Lower lobe of right lung (tissue), 2 donors: ENCODE measurements at regions not wholly inside any gene's neighbourhood (a gene's known extent, or its start where the extent isn't known, plus 50 kb on each side); places are given as distances from the start of the nearest gene placed in this dataset.

Source experiments
- ATAC-seq, 2 donors: fragments of 200-7000 bp; cut with Tn5 transposase; one replicate each; pipeline ENCODE4 v1.9.1; 2020 to 2022; ENCODE audit warnings: mild to moderate bottlenecking in 2 of 2, moderate library complexity in 2 of 2
- DNase-seq: peaks from one replicate; pipeline ENCODE4 v3.0.0-alpha.2; 2020
- H3K27ac ChIP-seq: fragments of 200-600 bp; one replicate; pipeline ENCODE4 v1.8.0; 2022
- H3K27me3 ChIP-seq: fragments of 200-600 bp; one replicate; pipeline ENCODE4 v1.8.0; 2022; ENCODE audit warnings: low read depth
- H3K36me3 ChIP-seq: fragments of 200-600 bp; one replicate; pipeline ENCODE4 v1.8.0; 2022; ENCODE audit warnings: mild to moderate bottlenecking
- H3K4me1 ChIP-seq: fragments of 200-600 bp; one replicate; pipeline ENCODE4 v1.8.0; 2022
- H3K4me3 ChIP-seq: fragments of 200-600 bp; one replicate; pipeline ENCODE4 v1.8.0; 2022; ENCODE audit warnings: mild to moderate bottlenecking
- H3K9me3 ChIP-seq: fragments of 200-600 bp; one replicate; pipeline ENCODE4 v1.8.0; 2022
- CTCF ChIP-seq: fragments of 200-600 bp; IDR thresholded peaks from one replicate; pipeline ENCODE4 v1.8.0; 2022; ENCODE audit warnings: antibody characterized with exemption, mild to moderate bottlenecking
- intact Hi-C: fragments of 100-400 bp; cut with DNase I; formaldehyde crosslinking; loops from one replicate; pipeline ENCODE4 v1.11.0; 2022
- donor health status: DM: no; HTN: yes; CAD: no; lungs with severe emphysema.

- H3K4me3 ChIP-seq = no peak overlapping the region
- H3K27ac ChIP-seq = no peak overlapping the region
- intact Hi-C loops = no loop called here
- H3K9me3 ChIP-seq = no peaks in the 10 kb centered on the region
- no peak for TF ChIP-seq CTCF
- ATAC-seq = no peak
- H3K36me3 ChIP-seq = no peaks in the 10 kb centered on the region
- no peak for DNase-seq
- peaks cover 3% of the 10 kb centered on the region for H3K27me3 ChIP-seq
- H3K4me1 ChIP-seq = peaks cover 8% of the 10 kb centered on the region
Observed at GRCh38 chr2:241949736-241950412, 80.3 kb downstream of the RTP5 start.

GRCh38 chr2:241950413-241951315 lies 81.1 kb downstream of the RTP5 start:
- Histone ChIP-seq H3K4me3 (peak overlapping the region; percentile 12), H3K27me3 (peaks cover 3% of the 10 kb centered on the region), H3K36me3 (no peaks in the 10 kb centered on the region), H3K27ac (no peak overlapping the region), H3K4me1 (peaks cover 8% of the 10 kb centered on the region), H3K9me3 (no peaks in the 10 kb centered on the region)
- ATAC-seq (peak; percentile 76 to 79), DNase-seq (peak; percentile 81)
- peak; percentile 95 for TF ChIP-seq CTCF
- intact Hi-C loops = no loop called here

DNA sequence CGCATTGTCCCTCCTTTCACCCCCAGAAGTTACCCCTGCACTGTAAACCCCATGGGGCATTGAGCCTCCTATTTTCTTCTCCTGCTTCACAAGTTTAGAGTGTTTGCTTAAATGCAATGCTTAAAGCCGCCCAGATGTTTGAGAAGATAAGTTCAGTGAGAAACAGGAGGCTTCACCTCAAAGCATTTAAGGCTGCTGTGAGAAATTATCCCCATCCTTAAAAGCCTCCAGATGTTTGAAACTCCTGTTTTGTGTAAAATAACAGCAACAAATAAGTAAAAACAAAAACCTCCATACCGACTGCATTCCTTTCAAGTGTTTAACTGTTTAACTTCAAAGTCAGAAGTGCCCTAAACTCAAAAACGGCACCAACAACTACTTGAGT lies 81.8 kb downstream of the RTP5 start:
- Histone ChIP-seq H3K9me3 (no peaks in the 10 kb centered on the region), H3K4me3 (no peak overlapping the region), H3K27me3 (peaks cover 3% of the 10 kb centered on the region), H3K36me3 (no peaks in the 10 kb centered on the region), H3K4me1 (peaks cover 8% of the 10 kb centered on the region), H3K27ac (no peak overlapping the region)
- intact Hi-C loops = no loop called here
- no peak for TF ChIP-seq CTCF
- ATAC-seq = no peak
- no peak for DNase-seq

DNA sequence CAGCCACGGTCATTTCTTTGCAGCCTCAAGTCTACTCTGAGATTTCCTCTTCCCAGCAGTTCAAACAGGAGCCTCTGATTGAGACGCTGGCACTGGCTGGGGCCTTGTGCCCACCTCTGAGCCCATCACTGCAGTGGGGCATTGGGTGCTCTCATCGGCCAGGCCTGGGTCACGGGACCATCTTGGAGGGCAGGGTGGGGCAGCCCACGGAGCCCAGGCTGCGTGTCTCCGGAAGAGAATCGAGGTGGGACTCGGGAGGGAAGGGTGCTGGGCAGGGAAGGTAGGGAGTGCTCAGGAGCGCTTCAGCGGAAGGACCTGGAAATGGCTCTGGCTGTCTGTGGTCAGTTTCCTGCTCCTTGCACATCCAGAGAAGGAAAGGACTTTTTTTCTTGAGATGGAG lies 82.4 kb downstream of the RTP5 start:
- peaks cover 8% of the 10 kb centered on the region for H3K4me1 ChIP-seq
- DNase-seq (no peak), ATAC-seq (no peak)
- H3K27ac ChIP-seq = no peak overlapping the region
- TF ChIP-seq CTCF = no peak
- peaks cover 3% of the 10 kb centered on the region for H3K27me3 ChIP-seq
- no peaks in the 10 kb centered on the region for H3K36me3 ChIP-seq
- intact Hi-C loops = no loop called here
- H3K4me3 ChIP-seq = no peak overlapping the region
- H3K9me3 ChIP-seq = no peaks in the 10 kb centered on the region

- intact Hi-C loops = no loop called here
- DNase-seq = no peak
Observed at GRCh38 chr2:241952816-241953215, 83.3 kb downstream of the RTP5 start.

More at GRCh38 chr2:241952816-241953215, 83.3 kb downstream of the RTP5 start:
- no peak for TF ChIP-seq CTCF
- no peaks in the 10 kb centered on the region for H3K9me3 ChIP-seq
- peaks cover 3% of the 10 kb centered on the region for H3K27me3 ChIP-seq
- peaks cover 8% of the 10 kb centered on the region for H3K4me1 ChIP-seq
- no peak for ATAC-seq
- H3K36me3 ChIP-seq = no peaks in the 10 kb centered on the region
- H3K27ac ChIP-seq = no peak overlapping the region
- H3K4me3 ChIP-seq = no peak overlapping the region
